GM12872 (cell line): ENCODE measurements at regions not wholly inside any gene's neighbourhood (a gene's known extent, or its start where the extent isn't known, plus 50 kb on each side); places are given as distances from the start of the nearest gene placed in this dataset.

Experiments
- CTCF ChIP-seq: IDR thresholded peaks from 3 replicates; pipeline ENCODE4 v1.5.1; 2011; ENCODE audit warnings: low read depth, mild to moderate bottlenecking, low read length, moderate library complexity; ENCODE audit not compliant: insufficient read depth

GRCh38 chr18:56207989-56208388 is 430.4 kb downstream of the TXNL1 start:
- no peak for TF ChIP-seq CTCF

GRCh38 chr18:56204052-56204451 is 434.3 kb downstream of the TXNL1 start:
- no peak for TF ChIP-seq CTCF

GRCh38 chr18:56202678-56203077 is 435.7 kb downstream of the TXNL1 start:
- no peak for TF ChIP-seq CTCF

- no peak for TF ChIP-seq CTCF
Measured at GRCh38 chr18:56200381-56200911, 437.9 kb downstream of the TXNL1 start.

GRCh38 chr18:56199580-56200330 is 438.6 kb downstream of the TXNL1 start:
- TF ChIP-seq CTCF: no peak

GRCh38 chr18:56197241-56197859 is 441.0 kb downstream of the TXNL1 start:
- no peak for TF ChIP-seq CTCF

- TF ChIP-seq CTCF: no peak
Measured at GRCh38 chr18:56196495-56197225, 441.7 kb downstream of the TXNL1 start.
